ENCODE measurements at regions not wholly inside any gene's neighbourhood (a gene's known extent, or its start where the extent isn't known, plus 50 kb on each side); places are given as distances from the start of the nearest gene placed in this dataset.

DNA sequence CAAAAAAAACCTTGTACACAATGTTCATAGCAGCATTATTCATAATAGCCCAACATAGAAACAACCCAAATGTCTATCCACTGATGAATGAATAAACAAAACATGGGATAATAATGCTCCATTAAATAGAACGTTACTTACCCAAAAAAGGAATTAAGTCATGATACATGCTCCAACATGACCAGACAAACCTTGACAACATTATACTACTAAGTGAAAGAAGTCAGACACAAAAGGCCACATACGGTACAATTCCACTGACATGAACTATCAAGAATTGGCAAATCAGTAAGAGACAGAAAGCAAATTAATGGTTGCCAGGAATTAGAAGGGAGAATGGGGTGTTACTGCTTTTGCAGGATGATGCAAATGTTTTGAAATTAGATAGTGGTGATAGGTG is 193.8 kb upstream of the SHISA6 start:
- H3K4me1 ChIP-seq (ENCODE audit: low read length): no peaks in the 10 kb centered on the region
- no peaks in the 10 kb centered on the region for H3K27me3 ChIP-seq (ENCODE audit: low read depth, low read length)
- TF ChIP-seq CTCF (IDR thresholded peaks at IDR 0.05; ENCODE audit: low read depth, low read length) (no peak), EZH2phosphoT487 (IDR thresholded peaks at IDR 0.05; ENCODE audit: low read depth) (no peak)
- H3K4me2 ChIP-seq (ENCODE audit: low read length): no peak overlapping the region
- no peak overlapping the region for H2AFZ ChIP-seq (ENCODE audit: low read depth, low read length)
- no peaks in the 10 kb centered on the region for H3K79me2 ChIP-seq (ENCODE audit: low read length)
- H3K36me3 ChIP-seq (replicated peaks; ENCODE audit: low read depth, low read length): no peaks in the 10 kb centered on the region
- H3K9me3 ChIP-seq (ENCODE audit: insufficient read depth, low read length): no peaks in the 10 kb centered on the region
- H4K20me1 ChIP-seq (ENCODE audit: insufficient read depth, low read length): no peaks in the 10 kb centered on the region
- no peak overlapping the region for H3K9ac ChIP-seq (ENCODE audit: low read length)
- no peak overlapping the region for H3K27ac ChIP-seq (ENCODE audit: low read length)
- H3K4me3 ChIP-seq (ENCODE audit: low read length): no peak overlapping the region

DNA sequence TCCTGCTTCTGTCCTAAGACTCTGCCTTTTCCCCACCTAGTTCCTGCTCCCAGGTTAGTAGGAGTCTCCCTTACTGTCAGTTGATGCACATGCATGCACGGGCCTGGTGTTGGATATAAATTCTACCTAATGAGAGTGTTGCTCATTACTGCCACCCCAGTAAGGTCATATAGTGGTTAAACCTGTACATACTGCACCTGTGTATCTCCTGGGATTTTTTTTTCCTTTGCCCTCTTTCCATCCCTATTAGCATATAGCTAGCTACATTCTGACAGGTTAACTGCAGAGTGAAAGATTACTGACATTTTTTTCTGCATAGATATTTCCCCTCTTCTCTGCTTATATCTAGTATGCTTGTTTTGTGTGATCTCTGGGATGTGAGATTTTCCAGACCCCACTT is 201.5 kb upstream of the PIRT start:
- Histone ChIP-seq H3K79me2 (ENCODE audit: low read length) (no peaks in the 10 kb centered on the region), H3K9ac (ENCODE audit: low read length) (no peak overlapping the region), H3K27me3 (ENCODE audit: low read depth, low read length) (no peaks in the 10 kb centered on the region), H2AFZ (ENCODE audit: low read depth, low read length) (no peak overlapping the region), H3K9me3 (ENCODE audit: insufficient read depth, low read length) (no peaks in the 10 kb centered on the region), H3K36me3 (replicated peaks; ENCODE audit: low read depth, low read length) (no peaks in the 10 kb centered on the region), H4K20me1 (ENCODE audit: insufficient read depth, low read length) (no peaks in the 10 kb centered on the region), H3K4me2 (ENCODE audit: low read length) (no peak overlapping the region), H3K27ac (ENCODE audit: low read length) (no peak overlapping the region), H3K4me3 (ENCODE audit: low read length) (no peak overlapping the region), H3K4me1 (ENCODE audit: low read length) (no peaks in the 10 kb centered on the region)
- TF ChIP-seq CTCF (IDR thresholded peaks at IDR 0.05; ENCODE audit: low read depth, low read length): no peak
- TF ChIP-seq EZH2phosphoT487 (IDR thresholded peaks at IDR 0.05; ENCODE audit: low read depth): no peak

DNA sequence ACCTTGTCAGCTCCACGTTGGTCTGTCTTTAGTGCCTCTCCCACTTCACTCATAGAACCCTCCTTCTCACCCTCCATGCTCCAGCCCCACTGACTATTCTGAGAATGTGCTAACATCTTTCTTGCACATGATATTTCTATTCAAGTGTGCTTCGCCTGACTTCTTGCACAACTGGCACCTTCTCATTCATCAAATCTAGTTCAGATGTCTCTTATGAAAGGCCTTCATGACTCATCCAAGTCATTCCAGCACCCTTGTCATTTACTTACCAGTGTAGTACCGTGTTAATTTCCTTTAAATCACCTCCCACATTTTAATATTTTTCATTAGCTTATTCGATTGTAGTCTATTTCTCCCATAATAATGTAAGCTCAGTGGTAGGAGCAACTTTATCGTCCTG is 197.8 kb upstream of the PIRT start:
- no peaks in the 10 kb centered on the region for H4K20me1 ChIP-seq (ENCODE audit: insufficient read depth, low read length)
- no peak for TF ChIP-seq CTCF (IDR thresholded peaks at IDR 0.05; ENCODE audit: low read depth, low read length)
- TF ChIP-seq EZH2phosphoT487 (IDR thresholded peaks at IDR 0.05; ENCODE audit: low read depth): no peak

GRCh38 chr17:11031787-11032186 is 193.9 kb upstream of the PIRT start:
- no peak for TF ChIP-seq CTCF (IDR thresholded peaks at IDR 0.05; ENCODE audit: low read depth, low read length)
- no peak for TF ChIP-seq EZH2phosphoT487 (IDR thresholded peaks at IDR 0.05; ENCODE audit: low read depth)
- H3K9me3 ChIP-seq (ENCODE audit: insufficient read depth, low read length): no peaks in the 10 kb centered on the region

More for the DNA sequence above, 197.8 kb upstream of the PIRT start:
- Histone ChIP-seq H3K4me3 (ENCODE audit: low read length) (no peak overlapping the region), H3K9ac (ENCODE audit: low read length) (no peak overlapping the region), H2AFZ (ENCODE audit: low read depth, low read length) (no peak overlapping the region), H3K9me3 (ENCODE audit: insufficient read depth, low read length) (no peaks in the 10 kb centered on the region), H3K27ac (ENCODE audit: low read length) (no peak overlapping the region), H3K79me2 (ENCODE audit: low read length) (no peaks in the 10 kb centered on the region), H3K36me3 (replicated peaks; ENCODE audit: low read depth, low read length) (no peaks in the 10 kb centered on the region), H3K27me3 (ENCODE audit: low read depth, low read length) (no peaks in the 10 kb centered on the region), H3K4me1 (ENCODE audit: low read length) (no peaks in the 10 kb centered on the region), H3K4me2 (ENCODE audit: low read length) (no peak overlapping the region)

More at GRCh38 chr17:11031787-11032186, 193.9 kb upstream of the PIRT start:
- Histone ChIP-seq H3K36me3 (replicated peaks; ENCODE audit: low read depth, low read length) (no peaks in the 10 kb centered on the region), H3K27ac (ENCODE audit: low read length) (no peak overlapping the region), H2AFZ (ENCODE audit: low read depth, low read length) (no peak overlapping the region), H3K9ac (ENCODE audit: low read length) (no peak overlapping the region), H3K4me1 (ENCODE audit: low read length) (no peaks in the 10 kb centered on the region), H4K20me1 (ENCODE audit: insufficient read depth, low read length) (no peaks in the 10 kb centered on the region), H3K4me3 (ENCODE audit: low read length) (no peak overlapping the region), H3K79me2 (ENCODE audit: low read length) (no peaks in the 10 kb centered on the region), H3K4me2 (ENCODE audit: low read length) (no peak overlapping the region), H3K27me3 (ENCODE audit: low read depth, low read length) (no peaks in the 10 kb centered on the region)

All from OCI-LY3 (cell line).